CD4-positive, alpha-beta T cell treated with Interleukin-6 for 4 hours (primary cell): ENCODE measurements at regions not wholly inside any gene's neighbourhood (a gene's known extent, or its start where the extent isn't known, plus 50 kb on each side); places are given as distances from the start of the nearest gene placed in this dataset.
"Not testable (repeated sequence)": the region's sequence is repeated elsewhere in the genome, so short reads cannot be mapped to it uniquely, and the experiment has no call there.

Experiments
- DNase-seq: peaks from one replicate; pipeline ENCODE4 v3.0.0-alpha.2; 2020; ENCODE audit warnings: mixed read lengths

- no peak for DNase-seq
Observed at GRCh38 chr3:106328224-106328623, 459.4 kb upstream of the CBLB start.

GRCh38 chr3:106329521-106329920 lies 460.7 kb upstream of the CBLB start:
- DNase-seq: no peak

GRCh38 chr3:106331636-106332035 lies 462.8 kb upstream of the CBLB start:
- no peak for DNase-seq

GRCh38 chr3:106332129-106332528 lies 463.3 kb upstream of the CBLB start:
- DNase-seq: no peak

- DNase-seq: no peak
Observed at GRCh38 chr3:106332884-106333283, 464.1 kb upstream of the CBLB start.

- DNase-seq: peak; percentile 31
Observed at GRCh38 chr3:106333911-106334618, 465.3 kb upstream of the CBLB start.

GRCh38 chr3:106336619-106337018 lies 467.8 kb upstream of the CBLB start:
- no peak for DNase-seq

GRCh38 chr3:106337116-106337515 lies 468.3 kb upstream of the CBLB start:
- DNase-seq: no peak

- no peak for DNase-seq
Observed at GRCh38 chr3:106338582-106339214, 469.9 kb upstream of the CBLB start.

- DNase-seq: no peak
Observed at GRCh38 chr3:106339551-106339950, 470.7 kb upstream of the CBLB start.

GRCh38 chr3:106341087-106341486 lies 472.3 kb upstream of the CBLB start:
- DNase-seq: no peak

- no peak for DNase-seq
Observed at GRCh38 chr3:106341586-106342162, 472.9 kb upstream of the CBLB start.

GRCh38 chr3:106342386-106342785 lies 473.6 kb upstream of the CBLB start:
- no peak for DNase-seq

- no peak for DNase-seq
Observed at GRCh38 chr3:106343811-106344210, 475.0 kb upstream of the CBLB start.

GRCh38 chr3:106345353-106346027 lies 476.7 kb upstream of the CBLB start:
- DNase-seq: no peak

- no peak for DNase-seq
Observed at GRCh38 chr3:106347350-106347749, 478.5 kb upstream of the CBLB start.

- no peak for DNase-seq
Observed at GRCh38 chr3:106348139-106348690, 479.4 kb upstream of the CBLB start.

GRCh38 chr3:106349191-106349881 lies 480.5 kb upstream of the CBLB start:
- no peak for DNase-seq

GRCh38 chr3:106355873-106356272 lies 487.1 kb upstream of the CBLB start:
- no peak for DNase-seq

- DNase-seq: no peak
Observed at GRCh38 chr3:106359692-106360091, 490.9 kb upstream of the CBLB start.

GRCh38 chr3:106360901-106361300 lies 492.1 kb upstream of the CBLB start:
- not testable (repeated sequence) for DNase-seq

GRCh38 chr3:106364477-106364876 lies 495.7 kb upstream of the CBLB start:
- DNase-seq: no peak
